ENCODE measurements at regions not wholly inside any gene's neighbourhood (a gene's known extent, or its start where the extent isn't known, plus 50 kb on each side); places are given as distances from the start of the nearest gene placed in this dataset.

- H3K4ac ChIP-seq (ENCODE audit: low read depth, low read length), result no peak overlapping the region
- WGBS (ENCODE audit: extremely low coverage, insufficient read length, low lambda C conversion rate), result no CpG with 5 or more reads among the region's 4 CpGs
- no peak overlapping the region for H4K5ac ChIP-seq (ENCODE audit: insufficient read length, low read depth, low read length)
- H4K8ac ChIP-seq (replicated peaks; ENCODE audit: insufficient read length, low read depth, low read length), result no peak overlapping the region
- no peaks in the 10 kb centered on the region for H3K4me1 ChIP-seq (ENCODE audit: insufficient read depth, low read length)
- no peak overlapping the region for H2AFZ ChIP-seq (ENCODE audit: low read length)
- H2BK120ac ChIP-seq (ENCODE audit: low read depth, low read length, poor library complexity, severe bottlenecking), result no peak overlapping the region
- H3K27ac ChIP-seq (ENCODE audit: insufficient read length, low read depth, low read length), result no peak overlapping the region
- H3K14ac ChIP-seq (ENCODE audit: insufficient read depth, low read length), result no peak overlapping the region
- no peak overlapping the region for H3T11ph ChIP-seq (ENCODE audit: low read length)
- Mint-ChIP-seq H3K27ac (no peak overlapping the region), H3K36me3 (ENCODE audit: insufficient read depth in 1 of 3, low read depth in 3 of 3) (peaks cover 18 to 27% (median 22%) of the 10 kb centered on the region in 3 experiments), H3K4me3 (no peak overlapping the region), H3K27me3 (ENCODE audit: low read depth) (no peaks in the 10 kb centered on the region; the same call in 1 of the 2 replicates), H3K4me1 (peaks cover 0 to 5% of the 10 kb centered on the region in 2 experiments; a peak in 1 of 4 replicates), H3K9me3 (peaks cover 28% of the 10 kb centered on the region in 2 experiments)
- no peaks in the 10 kb centered on the region for H3K23me2 ChIP-seq (ENCODE audit: insufficient read length, low read depth, low read length, poor library complexity, severe bottlenecking)
- no peak for TF ChIP-seq CTCF (conservative IDR thresholded peaks at IDR 0.05)
- H3K56ac ChIP-seq (ENCODE audit: insufficient read length, low read depth, low read length), result no peak overlapping the region
- H3K79me1 ChIP-seq (ENCODE audit: insufficient read depth, low read depth, low read length, poor library complexity, severe bottlenecking), result no peaks in the 10 kb centered on the region
- H3K9ac ChIP-seq (ENCODE audit: extremely low read depth, insufficient read length, low read length), result no peak overlapping the region
- no peak overlapping the region for H2AK5ac ChIP-seq (ENCODE audit: insufficient read length, low read length)
- no peaks in the 10 kb centered on the region for H3K79me2 ChIP-seq (ENCODE audit: insufficient read depth, low read length)
- no peak overlapping the region for H2BK20ac ChIP-seq (ENCODE audit: low read depth, low read length, poor library complexity, severe bottlenecking)
- no peak overlapping the region for H2BK12ac ChIP-seq (ENCODE audit: insufficient read length, low read depth, low read length)
- no peaks in the 10 kb centered on the region for H3K27me3 ChIP-seq (ENCODE audit: insufficient read depth, low read length)
- H2BK15ac ChIP-seq (ENCODE audit: low read depth, low read length), result no peak overlapping the region
- no peak for DNase-seq
- no peak overlapping the region for H3K23ac ChIP-seq (ENCODE audit: insufficient read length, low read depth, low read length)
- H4K91ac ChIP-seq (ENCODE audit: insufficient read length, low read depth, low read length), result no peak overlapping the region
- no peak overlapping the region for H3K18ac ChIP-seq (ENCODE audit: insufficient read length, low read depth, low read length)
- no peaks in the 10 kb centered on the region for H4K20me1 ChIP-seq (ENCODE audit: control insufficient read depth, insufficient read depth, insufficient read length)
- no peaks in the 10 kb centered on the region for H3K9me3 ChIP-seq (ENCODE audit: control insufficient read depth, low read depth, low read length)
- H3K4me2 ChIP-seq (ENCODE audit: insufficient read depth, insufficient read length, low read length), result no peak overlapping the region
- H2BK5ac ChIP-seq (ENCODE audit: insufficient read length, low read length), result no peak overlapping the region
Observed at GRCh38 chr16:64180136-64180900, 941.5 kb downstream of the CDH11 start.

Measured in H9 (cell line).